ENCODE measurements at regions not wholly inside any gene's neighbourhood (a gene's known extent, or its start where the extent isn't known, plus 50 kb on each side); places are given as distances from the start of the nearest gene placed in this dataset.
A peak's percentile ranks its signal among the peaks of the same experiment; 100 is the strongest.

GRCh38 chr6:139613496-139613895, 239.0 kb upstream of the CITED2 start:
- Histone ChIP-seq H3K27me3 (no peaks in the 10 kb centered on the region), H3K9me3 (no peaks in the 10 kb centered on the region), H3K36me3 (no peaks in the 10 kb centered on the region), H3K4me3 (no peak overlapping the region)
- no peak for DNase-seq

- H3K36me3 ChIP-seq = no peaks in the 10 kb centered on the region
- no peaks in the 10 kb centered on the region for H3K9me3 ChIP-seq
- DNase-seq = no peak
- H3K27me3 ChIP-seq = no peaks in the 10 kb centered on the region
- no peak overlapping the region for H3K4me3 ChIP-seq
These were observed 237.7 kb upstream of the CITED2 start for GRCh38 chr6:139612135-139612465.

- no peak for DNase-seq
- H3K27me3 ChIP-seq = no peaks in the 10 kb centered on the region
- H3K4me3 ChIP-seq = no peak overlapping the region
- no peaks in the 10 kb centered on the region for H3K36me3 ChIP-seq
- peaks cover 3% of the 10 kb centered on the region for H3K9me3 ChIP-seq
These were observed 237.1 kb upstream of the CITED2 start for GRCh38 chr6:139611327-139612134.

GRCh38 chr6:139608466-139609261, 234.2 kb upstream of the CITED2 start:
- no peak overlapping the region for H3K4me3 ChIP-seq
- no peaks in the 10 kb centered on the region for H3K36me3 ChIP-seq
- H3K9me3 ChIP-seq = peaks cover 11% of the 10 kb centered on the region
- no peaks in the 10 kb centered on the region for H3K27me3 ChIP-seq
- DNase-seq = no peak

- Histone ChIP-seq H3K9me3 (peaks cover 13% of the 10 kb centered on the region), H3K27me3 (no peaks in the 10 kb centered on the region)
- DNase-seq = peak; percentile 57
These were observed 230.9 kb upstream of the CITED2 start for GRCh38 chr6:139605350-139605749.

GRCh38 chr6:139603581-139603980, 229.1 kb upstream of the CITED2 start:
- Histone ChIP-seq H3K4me3 (no peak overlapping the region), H3K27me3 (no peaks in the 10 kb centered on the region), H3K36me3 (no peaks in the 10 kb centered on the region), H3K9me3 (peaks cover 13% of the 10 kb centered on the region)
- DNase-seq = no peak

More at GRCh38 chr6:139605350-139605749, 230.9 kb upstream of the CITED2 start:
- Histone ChIP-seq H3K4me3 (no peak overlapping the region), H3K36me3 (no peaks in the 10 kb centered on the region)

- DNase-seq = no peak
- Histone ChIP-seq H3K9me3 (peaks cover 13% of the 10 kb centered on the region), H3K36me3 (no peaks in the 10 kb centered on the region), H3K4me3 (no peak overlapping the region), H3K27me3 (no peaks in the 10 kb centered on the region)
These were observed 228.1 kb upstream of the CITED2 start for GRCh38 chr6:139602577-139602976.

GRCh38 chr6:139600919-139601475, 226.5 kb upstream of the CITED2 start:
- no peak for DNase-seq
- no peak overlapping the region for H3K4me3 ChIP-seq
- peaks cover 10% of the 10 kb centered on the region for H3K9me3 ChIP-seq
- H3K36me3 ChIP-seq = no peaks in the 10 kb centered on the region
- H3K27me3 ChIP-seq = no peaks in the 10 kb centered on the region

GRCh38 chr6:139600343-139600742, 225.9 kb upstream of the CITED2 start:
- DNase-seq = no peak
- Histone ChIP-seq H3K36me3 (no peaks in the 10 kb centered on the region), H3K9me3 (peaks cover 6% of the 10 kb centered on the region), H3K4me3 (no peak overlapping the region), H3K27me3 (no peaks in the 10 kb centered on the region)

- H3K9me3 ChIP-seq = peaks cover 2% of the 10 kb centered on the region; the same call in 1 of the 2 replicates
- no peaks in the 10 kb centered on the region for H3K27me3 ChIP-seq
- H3K36me3 ChIP-seq = no peaks in the 10 kb centered on the region
- H3K4me3 ChIP-seq = no peak overlapping the region
- peak; percentile 95 for DNase-seq
These were observed 223.6 kb upstream of the CITED2 start for GRCh38 chr6:139597771-139598755.

GRCh38 chr6:139597087-139597763, 222.8 kb upstream of the CITED2 start:
- Histone ChIP-seq H3K4me3 (no peak overlapping the region), H3K36me3 (no peaks in the 10 kb centered on the region), H3K27me3 (no peaks in the 10 kb centered on the region), H3K9me3 (peaks cover 2% of the 10 kb centered on the region; the same call in 1 of the 2 replicates)
- no peak for DNase-seq

GRCh38 chr6:139595183-139595582, 220.7 kb upstream of the CITED2 start:
- H3K4me3 ChIP-seq = no peak overlapping the region
- DNase-seq = no peak
- H3K36me3 ChIP-seq = no peaks in the 10 kb centered on the region
- H3K27me3 ChIP-seq = no peaks in the 10 kb centered on the region
- H3K9me3 ChIP-seq = no peaks in the 10 kb centered on the region

- no peak for DNase-seq
- H3K36me3 ChIP-seq = no peaks in the 10 kb centered on the region
- no peaks in the 10 kb centered on the region for H3K9me3 ChIP-seq
- no peak overlapping the region for H3K4me3 ChIP-seq
- H3K27me3 ChIP-seq = no peaks in the 10 kb centered on the region
These were observed 220.0 kb upstream of the CITED2 start for GRCh38 chr6:139594333-139594965.

- Histone ChIP-seq H3K27me3 (no peaks in the 10 kb centered on the region), H3K4me3 (no peak overlapping the region), H3K9me3 (no peaks in the 10 kb centered on the region), H3K36me3 (no peaks in the 10 kb centered on the region)
- no peak for DNase-seq
These were observed 218.6 kb upstream of the CITED2 start for GRCh38 chr6:139593081-139593480.

- no peak for DNase-seq
- Histone ChIP-seq H3K9me3 (no peaks in the 10 kb centered on the region), H3K27me3 (no peaks in the 10 kb centered on the region), H3K4me3 (no peak overlapping the region), H3K36me3 (no peaks in the 10 kb centered on the region)
These were observed 217.6 kb upstream of the CITED2 start for GRCh38 chr6:139592011-139592410.
